ENCODE measurements at regions not wholly inside any gene's neighbourhood (a gene's known extent, or its start where the extent isn't known, plus 50 kb on each side); places are given as distances from the start of the nearest gene placed in this dataset.
"Not testable (repeated sequence)": the region's sequence is repeated elsewhere in the genome, so short reads cannot be mapped to it uniquely, and the experiment has no call there.

GRCh38 chr5:123976379-123977033 is 464.5 kb downstream of the CSNK1G3 start:
- CTCF ChIA-PET, result interaction anchor here (0.6 kb wide), 1 partner anchor 50 kb away, joined by 3 read pairs; no protein-coding TSS in a partner anchor
- POLR2A ChIA-PET, result no interaction called here
- Histone ChIP-seq H3K9me3 (ENCODE audit: control extremely low read depth in 1 of 5, control insufficient read depth in 4 of 5, insufficient read depth in 2 of 5, low read depth in 1 of 5, low read length in 4 of 5) (peaks cover 0 to 7% (median 0%) of the 10 kb centered on the region in 5 experiments), H3K36me3 (ENCODE audit: control insufficient read depth in 4 of 4, insufficient read depth in 4 of 4, low read length in 3 of 4) (no peaks in the 10 kb centered on the region), H3K27me3 (replicated peaks in 2 of 5; ENCODE audit: control insufficient read depth in 4 of 5, insufficient read depth in 5 of 5, low read length in 4 of 5) (no peaks in the 10 kb centered on the region), H3K4me3 (ENCODE audit: control insufficient read depth in 1 of 7, extremely low read depth in 1 of 7, insufficient read depth in 4 of 7, low read depth in 2 of 7, low read length in 6 of 7) (no peak overlapping the region), H3K4me1 (ENCODE audit: control extremely low read depth in 1 of 4, control insufficient read depth in 4 of 4, insufficient read depth in 4 of 4, low read length in 3 of 4) (peaks cover 0 to 13% (median 5%) of the 10 kb centered on the region in 4 experiments), H3K27ac (ENCODE audit: insufficient read depth in 1 of 2, low read depth in 1 of 2, low read length in 2 of 2, poor library complexity in 1 of 2, severe bottlenecking in 2 of 2) (no peak overlapping the region)
- 30% methylated on average over 2 of the region's 4 CpGs for WGBS (ENCODE audit: insufficient coverage)
- peak; percentile 4 to 51 (median 42) for DNase-seq

- POLR2A ChIA-PET; CTCF ChIA-PET; H3K9me3 ChIP-seq (ENCODE audit: control extremely low read depth in 1 of 5, control insufficient read depth in 4 of 5, insufficient read depth in 2 of 5, low read depth in 1 of 5, low read length in 4 of 5); H3K27ac ChIP-seq (ENCODE audit: insufficient read depth in 1 of 2, low read depth in 1 of 2, low read length in 2 of 2, poor library complexity in 1 of 2, severe bottlenecking in 2 of 2); H3K27me3 ChIP-seq (replicated peaks in 2 of 5; ENCODE audit: control insufficient read depth in 4 of 5, insufficient read depth in 5 of 5, low read length in 4 of 5); H3K4me3 ChIP-seq (ENCODE audit: control insufficient read depth in 1 of 7, extremely low read depth in 1 of 7, insufficient read depth in 4 of 7, low read depth in 2 of 7, low read length in 6 of 7); H3K4me1 ChIP-seq (ENCODE audit: control extremely low read depth in 1 of 4, control insufficient read depth in 4 of 4, insufficient read depth in 4 of 4, low read length in 3 of 4); H3K36me3 ChIP-seq (ENCODE audit: control insufficient read depth in 4 of 4, insufficient read depth in 4 of 4, low read length in 3 of 4): not testable (repeated sequence)
- DNase-seq, result peak in 2 of 3 donors; percentile 26 to 50
Measured at GRCh38 chr5:123975521-123975920, 463.5 kb downstream of the CSNK1G3 start.

- H3K27me3 ChIP-seq (replicated peaks in 2 of 5; ENCODE audit: control insufficient read depth in 4 of 5, insufficient read depth in 5 of 5, low read length in 4 of 5), result no peaks in the 10 kb centered on the region
- no CpG with 5 or more reads among the region's 1 CpG for WGBS (ENCODE audit: insufficient coverage)
- ChIA-PET CTCF (no interaction called here), POLR2A (no interaction called here)
- H3K36me3 ChIP-seq (ENCODE audit: control insufficient read depth in 4 of 4, insufficient read depth in 4 of 4, low read length in 3 of 4), result no peaks in the 10 kb centered on the region
- DNase-seq, result no peak
- H3K4me3 ChIP-seq (ENCODE audit: control insufficient read depth in 1 of 7, extremely low read depth in 1 of 7, insufficient read depth in 4 of 7, low read depth in 2 of 7, low read length in 6 of 7), result no peak overlapping the region
- H3K9me3 ChIP-seq (ENCODE audit: control extremely low read depth in 1 of 5, control insufficient read depth in 4 of 5, insufficient read depth in 2 of 5, low read depth in 1 of 5, low read length in 4 of 5), result peaks cover 0 to 3% (median 0%) of the 10 kb centered on the region in 5 experiments
- H3K4me1 ChIP-seq (ENCODE audit: control extremely low read depth in 1 of 4, control insufficient read depth in 4 of 4, insufficient read depth in 4 of 4, low read length in 3 of 4), result no peaks in the 10 kb centered on the region
- no peak overlapping the region for H3K27ac ChIP-seq (ENCODE audit: insufficient read depth in 1 of 2, low read depth in 1 of 2, low read length in 2 of 2, poor library complexity in 1 of 2, severe bottlenecking in 2 of 2)
Measured at GRCh38 chr5:123966781-123967180, 454.8 kb downstream of the CSNK1G3 start.

DNA sequence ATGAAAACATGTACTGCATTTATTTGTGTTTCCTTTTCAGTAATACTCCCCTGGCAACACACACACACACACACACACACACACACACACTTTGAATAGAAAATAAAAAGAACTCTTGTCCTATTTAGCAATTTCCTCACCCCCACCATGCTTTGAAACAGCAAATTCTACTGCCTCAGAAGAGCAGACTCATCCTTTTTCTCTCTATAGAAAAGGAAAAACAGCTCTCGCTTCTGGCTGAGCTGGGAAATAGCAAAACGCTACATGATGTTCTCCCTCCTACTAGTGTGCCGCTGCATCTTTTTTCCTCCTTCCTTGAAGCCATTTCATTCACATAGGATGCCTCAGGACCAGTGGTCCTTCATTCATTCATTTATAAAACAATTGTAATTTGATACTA is 453.6 kb downstream of the CSNK1G3 start:
- CTCF ChIA-PET, result no interaction called here
- peaks cover 0 to 5% (median 0%) of the 10 kb centered on the region in 5 experiments for H3K9me3 ChIP-seq (ENCODE audit: control extremely low read depth in 1 of 5, control insufficient read depth in 4 of 5, insufficient read depth in 2 of 5, low read depth in 1 of 5, low read length in 4 of 5)
- DNase-seq, result no peak
- H3K4me1 ChIP-seq (ENCODE audit: control extremely low read depth in 1 of 4, control insufficient read depth in 4 of 4, insufficient read depth in 4 of 4, low read length in 3 of 4), result no peaks in the 10 kb centered on the region
- no peak overlapping the region for H3K4me3 ChIP-seq (ENCODE audit: control insufficient read depth in 1 of 7, extremely low read depth in 1 of 7, insufficient read depth in 4 of 7, low read depth in 2 of 7, low read length in 6 of 7)
- POLR2A ChIA-PET, result no interaction called here
- H3K27ac ChIP-seq (ENCODE audit: insufficient read depth in 1 of 2, low read depth in 1 of 2, low read length in 2 of 2, poor library complexity in 1 of 2, severe bottlenecking in 2 of 2), result no peak overlapping the region
- H3K27me3 ChIP-seq (replicated peaks in 2 of 5; ENCODE audit: control insufficient read depth in 4 of 5, insufficient read depth in 5 of 5, low read length in 4 of 5), result no peaks in the 10 kb centered on the region
- no peaks in the 10 kb centered on the region for H3K36me3 ChIP-seq (ENCODE audit: control insufficient read depth in 4 of 4, insufficient read depth in 4 of 4, low read length in 3 of 4)
- WGBS (ENCODE audit: insufficient coverage), result 100% methylated on average over 1 of the region's 3 CpGs

GRCh38 chr5:123964884-123965283 is 452.9 kb downstream of the CSNK1G3 start:
- no peak for DNase-seq
- WGBS (ENCODE audit: insufficient coverage), result no CpG with 5 or more reads among the region's 1 CpG
- H3K4me3 ChIP-seq (ENCODE audit: control insufficient read depth in 1 of 7, extremely low read depth in 1 of 7, insufficient read depth in 4 of 7, low read depth in 2 of 7, low read length in 6 of 7), result no peak overlapping the region
- H3K27me3 ChIP-seq (replicated peaks in 2 of 5; ENCODE audit: control insufficient read depth in 4 of 5, insufficient read depth in 5 of 5, low read length in 4 of 5), result no peaks in the 10 kb centered on the region
- ChIA-PET CTCF (no interaction called here), POLR2A (no interaction called here)
- peaks cover 0 to 5% (median 0%) of the 10 kb centered on the region in 5 experiments for H3K9me3 ChIP-seq (ENCODE audit: control extremely low read depth in 1 of 5, control insufficient read depth in 4 of 5, insufficient read depth in 2 of 5, low read depth in 1 of 5, low read length in 4 of 5)
- H3K36me3 ChIP-seq (ENCODE audit: control insufficient read depth in 4 of 4, insufficient read depth in 4 of 4, low read length in 3 of 4), result no peaks in the 10 kb centered on the region
- no peaks in the 10 kb centered on the region for H3K4me1 ChIP-seq (ENCODE audit: control extremely low read depth in 1 of 4, control insufficient read depth in 4 of 4, insufficient read depth in 4 of 4, low read length in 3 of 4)
- H3K27ac ChIP-seq (ENCODE audit: insufficient read depth in 1 of 2, low read depth in 1 of 2, low read length in 2 of 2, poor library complexity in 1 of 2, severe bottlenecking in 2 of 2), result no peak overlapping the region

DNA sequence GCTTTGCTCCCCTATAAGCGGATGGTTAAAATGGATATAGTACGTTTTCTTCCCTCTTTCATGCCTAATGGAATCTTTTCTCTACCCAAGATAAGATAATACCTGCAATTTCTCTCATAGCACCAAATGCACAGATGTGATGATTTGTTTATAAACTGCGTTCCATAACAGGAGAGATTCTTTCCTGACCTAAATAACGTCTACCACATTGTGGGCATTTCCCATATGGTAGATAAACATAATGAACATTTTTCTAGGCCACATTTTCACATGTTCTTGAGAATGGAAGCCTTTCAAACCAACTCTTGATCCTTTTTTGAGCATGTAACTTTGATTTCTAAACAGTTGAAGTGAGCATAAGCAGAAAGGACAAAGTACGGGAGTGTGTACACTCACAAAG is 448.5 kb downstream of the CSNK1G3 start:
- no peaks in the 10 kb centered on the region for H3K36me3 ChIP-seq (ENCODE audit: control insufficient read depth in 4 of 4, insufficient read depth in 4 of 4, low read length in 3 of 4)
- H3K27ac ChIP-seq (ENCODE audit: insufficient read depth in 1 of 2, low read depth in 1 of 2, low read length in 2 of 2, poor library complexity in 1 of 2, severe bottlenecking in 2 of 2), result no peak overlapping the region
- POLR2A ChIA-PET, result no interaction called here
- WGBS (ENCODE audit: insufficient coverage), result no CpG with 5 or more reads among the region's 5 CpGs
- no peaks in the 10 kb centered on the region for H3K27me3 ChIP-seq (replicated peaks in 2 of 5; ENCODE audit: control insufficient read depth in 4 of 5, insufficient read depth in 5 of 5, low read length in 4 of 5)
- H3K4me1 ChIP-seq (ENCODE audit: control extremely low read depth in 1 of 4, control insufficient read depth in 4 of 4, insufficient read depth in 4 of 4, low read length in 3 of 4), result no peaks in the 10 kb centered on the region
- CTCF ChIA-PET, result no interaction called here
- no peak overlapping the region for H3K4me3 ChIP-seq (ENCODE audit: control insufficient read depth in 1 of 7, extremely low read depth in 1 of 7, insufficient read depth in 4 of 7, low read depth in 2 of 7, low read length in 6 of 7)
- peaks cover 0 to 2% (median 0%) of the 10 kb centered on the region in 5 experiments for H3K9me3 ChIP-seq (ENCODE audit: control extremely low read depth in 1 of 5, control insufficient read depth in 4 of 5, insufficient read depth in 2 of 5, low read depth in 1 of 5, low read length in 4 of 5)
- no peak for DNase-seq

DNA sequence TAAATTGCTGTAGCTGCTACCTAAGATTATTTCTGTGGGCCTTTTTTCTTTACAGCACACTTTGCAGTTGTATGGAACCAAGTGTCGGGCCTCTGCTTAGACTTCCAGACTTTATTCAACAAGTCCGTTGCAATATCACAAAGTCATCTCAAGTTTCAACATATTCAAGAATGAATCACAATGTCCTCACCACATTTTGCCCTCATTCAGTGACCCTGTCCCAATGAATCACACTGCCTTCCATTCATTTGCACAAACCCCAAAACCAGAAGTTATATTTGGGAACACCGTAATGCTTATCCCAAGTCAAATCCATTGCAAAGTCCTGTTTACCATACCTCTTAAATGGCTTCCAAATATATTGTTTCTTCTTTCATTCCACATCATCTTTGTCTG is 439.6 kb downstream of the CSNK1G3 start:
- ChIA-PET CTCF (no interaction called here), POLR2A (no interaction called here)
- no peak for DNase-seq
- Histone ChIP-seq H3K36me3 (ENCODE audit: control insufficient read depth in 4 of 4, insufficient read depth in 4 of 4, low read length in 3 of 4) (no peaks in the 10 kb centered on the region), H3K27ac (ENCODE audit: insufficient read depth in 1 of 2, low read depth in 1 of 2, low read length in 2 of 2, poor library complexity in 1 of 2, severe bottlenecking in 2 of 2) (no peak overlapping the region), H3K4me3 (ENCODE audit: control insufficient read depth in 1 of 7, extremely low read depth in 1 of 7, insufficient read depth in 4 of 7, low read depth in 2 of 7, low read length in 6 of 7) (no peak overlapping the region), H3K9me3 (ENCODE audit: control extremely low read depth in 1 of 5, control insufficient read depth in 4 of 5, insufficient read depth in 2 of 5, low read depth in 1 of 5, low read length in 4 of 5) (peaks cover 0 to 2% (median 0%) of the 10 kb centered on the region in 5 experiments), H3K27me3 (replicated peaks in 2 of 5; ENCODE audit: control insufficient read depth in 4 of 5, insufficient read depth in 5 of 5, low read length in 4 of 5) (no peaks in the 10 kb centered on the region), H3K4me1 (ENCODE audit: control extremely low read depth in 1 of 4, control insufficient read depth in 4 of 4, insufficient read depth in 4 of 4, low read length in 3 of 4) (no peaks in the 10 kb centered on the region)
- WGBS (ENCODE audit: insufficient coverage), result 78% methylated on average over 3 of the region's 3 CpGs

Measured in common myeloid progenitor, CD34-positive (primary cell).